ENCODE measurements at regions not wholly inside any gene's neighbourhood (a gene's known extent, or its start where the extent isn't known, plus 50 kb on each side); places are given as distances from the start of the nearest gene placed in this dataset.

- FAIRE-seq (no peak), DNase-seq (ENCODE audit: low read depth, low spot score) (no peak), ATAC-seq (no peak)
- no peak for TF ChIP-seq KAT2A (conservative IDR thresholded peaks at IDR 0.05; ENCODE audit: control insufficient read depth, low read depth, low read length)
- TF ChIP-seq SIX5 (IDR thresholded peaks at IDR 0.05; ENCODE audit: low read depth, low read length, severe bottlenecking): no peak
- no peak for TF ChIP-seq MEF2B (IDR thresholded peaks at IDR 0.05; ENCODE audit: partially characterized antibody, poor library complexity, severe bottlenecking)
- no peak for TF ChIP-seq IRF5 (IDR thresholded peaks at IDR 0.05; ENCODE audit: borderline replicate concordance)
- no peak for TF ChIP-seq NR2C2 (IDR thresholded peaks at IDR 0.05; ENCODE audit: borderline replicate concordance, control insufficient read depth, insufficient read length, low read depth)
- TF ChIP-seq YY1 (IDR thresholded peaks at IDR 0.05; ENCODE audit: low read depth, low read length): no peak
- no peak for TF ChIP-seq SMARCA5 (IDR thresholded peaks at IDR 0.05)
- TF ChIP-seq FOXM1 (IDR thresholded peaks at IDR 0.05; ENCODE audit: low read depth, low read length): no peak
- TF ChIP-seq ZSCAN29 (IDR thresholded peaks at IDR 0.05): no peak
- no peak for TF ChIP-seq MYB (IDR thresholded peaks at IDR 0.05; ENCODE audit: borderline replicate concordance, low read depth, low read length)
- TF ChIP-seq CHD2 (IDR thresholded peaks at IDR 0.05; ENCODE audit: borderline replicate concordance, low read depth, low read length): no peak
- TF ChIP-seq POU2F2 (IDR thresholded peaks at IDR 0.05; ENCODE audit: borderline replicate concordance, low read depth, low read length): no peak
- TF ChIP-seq SUPT20H (IDR thresholded peaks at IDR 0.05; ENCODE audit: borderline replicate concordance, control insufficient read depth, low read depth, low read length): no peak
- no peak for TF ChIP-seq CHD1 (IDR thresholded peaks at IDR 0.05; ENCODE audit: low read depth, low read length)
- no peak for TF ChIP-seq SUZ12 (IDR thresholded peaks at IDR 0.05; ENCODE audit: unreplicated experiment)
- TF ChIP-seq ZBED1 (IDR thresholded peaks at IDR 0.05; ENCODE audit: borderline replicate concordance): no peak
- TF ChIP-seq FOXK2 (IDR thresholded peaks at IDR 0.05): no peak
- Histone ChIP-seq H4K20me1 (ENCODE audit: control insufficient read depth, insufficient read depth) (no peaks in the 10 kb centered on the region), H2AFZ (ENCODE audit: control insufficient read depth, low read depth, low read length) (no peak overlapping the region), H3K4me3 (no peak overlapping the region), H3K36me3 (ENCODE audit: control insufficient read depth in 2 of 2, insufficient read depth in 2 of 2, low read length in 1 of 2) (no peaks in the 10 kb centered on the region), H3K9me3 (replicated peaks; ENCODE audit: control insufficient read depth, insufficient read depth, low read length) (no peaks in the 10 kb centered on the region), H3K79me2 (ENCODE audit: control insufficient read depth, insufficient read depth, low read length) (no peaks in the 10 kb centered on the region), H3K9ac (ENCODE audit: control insufficient read depth, insufficient read depth, low read length) (no peak overlapping the region), H3K27me3 (replicated peaks in 1 of 2; ENCODE audit: control insufficient read depth in 2 of 2, insufficient read depth in 2 of 2, low read length in 1 of 2) (no peaks in the 10 kb centered on the region), H3K4me2 (ENCODE audit: control insufficient read depth, insufficient read depth) (no peak overlapping the region), H3K4me1 (ENCODE audit: control insufficient read depth, insufficient read depth, low read length) (no peaks in the 10 kb centered on the region), H3K27ac (ENCODE audit: control insufficient read depth, insufficient read depth) (no peak overlapping the region)
- RAD21 ChIA-PET (ENCODE audit: unreplicated experiment): no interaction called here
- no TSS peak for BruUV-seq (replicated peaks)
- 8% methylated on average over 4 of the region's 4 CpGs for WGBS (ENCODE audit: insufficient coverage, insufficient replicate concordance, low lambda C conversion rate, missing lambda C conversion rate)
- CTCF ChIA-PET: no interaction called here
- POLR2A ChIA-PET: no interaction called here
- intact Hi-C loops (cut with micrococcal nuclease; ENCODE audit: unreplicated experiment) (no loop called here), in situ Hi-C loops (cut with MboI) (no loop called here)
- SMC1A ChIA-PET (ENCODE audit: uncharacterized antibody, unreplicated experiment): no interaction called here
These were observed 949.2 kb downstream of the GALC start for GRCh38 chr14:87043667-87044200.
